ENCODE measurements at regions not wholly inside any gene's neighbourhood (a gene's known extent, or its start where the extent isn't known, plus 50 kb on each side); places are given as distances from the start of the nearest gene placed in this dataset.

DNA sequence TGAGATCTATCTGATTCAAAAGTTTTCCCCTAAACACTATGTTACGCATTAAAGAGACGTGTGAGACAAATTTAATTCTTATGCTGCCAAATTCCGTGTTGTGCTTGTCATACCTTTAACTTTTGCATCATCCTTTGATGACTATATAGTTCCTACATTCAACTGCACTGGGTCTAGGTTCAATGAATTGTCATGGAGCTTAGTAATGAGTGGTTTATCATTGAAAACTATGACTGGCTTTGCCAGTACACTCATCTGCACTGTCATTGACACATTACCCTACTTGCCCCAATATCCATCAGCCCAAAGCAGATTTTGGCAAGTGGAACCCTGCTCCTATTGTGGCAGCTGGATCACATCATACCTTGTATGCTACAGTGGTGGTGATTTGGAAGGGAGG lies 882.9 kb upstream of the SLIT2 start:
- no peak overlapping the region for H3K56ac ChIP-seq (ENCODE audit: insufficient read length, low read depth, low read length)
- TF ChIP-seq, protein P1, sequence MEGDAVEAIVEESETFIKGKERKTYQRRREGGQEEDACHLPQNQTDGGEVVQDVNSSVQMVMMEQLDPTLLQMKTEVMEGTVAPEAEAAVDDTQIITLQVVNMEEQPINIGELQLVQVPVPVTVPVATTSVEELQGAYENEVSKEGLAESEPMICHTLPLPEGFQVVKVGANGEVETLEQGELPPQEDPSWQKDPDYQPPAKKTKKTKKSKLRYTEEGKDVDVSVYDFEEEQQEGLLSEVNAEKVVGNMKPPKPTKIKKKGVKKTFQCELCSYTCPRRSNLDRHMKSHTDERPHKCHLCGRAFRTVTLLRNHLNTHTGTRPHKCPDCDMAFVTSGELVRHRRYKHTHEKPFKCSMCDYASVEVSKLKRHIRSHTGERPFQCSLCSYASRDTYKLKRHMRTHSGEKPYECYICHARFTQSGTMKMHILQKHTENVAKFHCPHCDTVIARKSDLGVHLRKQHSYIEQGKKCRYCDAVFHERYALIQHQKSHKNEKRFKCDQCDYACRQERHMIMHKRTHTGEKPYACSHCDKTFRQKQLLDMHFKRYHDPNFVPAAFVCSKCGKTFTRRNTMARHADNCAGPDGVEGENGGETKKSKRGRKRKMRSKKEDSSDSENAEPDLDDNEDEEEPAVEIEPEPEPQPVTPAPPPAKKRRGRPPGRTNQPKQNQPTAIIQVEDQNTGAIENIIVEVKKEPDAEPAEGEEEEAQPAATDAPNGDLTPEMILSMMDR (conservative IDR thresholded peaks at IDR 0.05): no peak
- Mint-ChIP-seq H3K27me3 (ENCODE audit: low read depth) (no peaks in the 10 kb centered on the region), H3K36me3 (ENCODE audit: insufficient read depth in 1 of 3, low read depth in 3 of 3) (no peaks in the 10 kb centered on the region), H3K4me1 (no peaks in the 10 kb centered on the region), H3K4me3 (no peak overlapping the region), H3K9me3 (no peaks in the 10 kb centered on the region), H3K27ac (no peak overlapping the region)
- H3K9ac ChIP-seq (ENCODE audit: extremely low read depth, insufficient read length, low read length): no peak overlapping the region
- H3K27ac ChIP-seq (ENCODE audit: insufficient read length, low read depth, low read length): no peak overlapping the region
- H3K9me3 ChIP-seq (ENCODE audit: control insufficient read depth, low read depth, low read length): no peaks in the 10 kb centered on the region
- H3K18ac ChIP-seq (ENCODE audit: insufficient read length, low read depth, low read length): no peak overlapping the region
- H3T11ph ChIP-seq (ENCODE audit: low read length): no peak overlapping the region
- no peak for DNase-seq
- H3K4me2 ChIP-seq (ENCODE audit: insufficient read depth, insufficient read length, low read length): no peak overlapping the region
- no peak overlapping the region for H2BK20ac ChIP-seq (ENCODE audit: low read depth, low read length, poor library complexity, severe bottlenecking)
- no peak overlapping the region for H2AFZ ChIP-seq (ENCODE audit: low read length)
- no peak overlapping the region for H3K14ac ChIP-seq (ENCODE audit: insufficient read depth, low read length)
- H4K20me1 ChIP-seq (ENCODE audit: control insufficient read depth, insufficient read depth, insufficient read length): no peaks in the 10 kb centered on the region
- no peaks in the 10 kb centered on the region for H3K4me1 ChIP-seq (ENCODE audit: insufficient read depth, low read length)
- H4K91ac ChIP-seq (ENCODE audit: insufficient read length, low read depth, low read length): no peak overlapping the region
- H3K4ac ChIP-seq (ENCODE audit: low read depth, low read length): no peak overlapping the region
- H2AK5ac ChIP-seq (ENCODE audit: insufficient read length, low read length): no peak overlapping the region
- no peak overlapping the region for H2BK5ac ChIP-seq (ENCODE audit: insufficient read length, low read length)
- H2BK12ac ChIP-seq (ENCODE audit: insufficient read length, low read depth, low read length): no peak overlapping the region
- H4K8ac ChIP-seq (replicated peaks; ENCODE audit: insufficient read length, low read depth, low read length): no peak overlapping the region
- no peaks in the 10 kb centered on the region for H3K79me2 ChIP-seq (ENCODE audit: insufficient read depth, low read length)
- no peak overlapping the region for H2BK120ac ChIP-seq (ENCODE audit: low read depth, low read length, poor library complexity, severe bottlenecking)
- no peaks in the 10 kb centered on the region for H3K23me2 ChIP-seq (ENCODE audit: insufficient read length, low read depth, low read length, poor library complexity, severe bottlenecking)
- H3K79me1 ChIP-seq (ENCODE audit: insufficient read depth, low read depth, low read length, poor library complexity, severe bottlenecking): no peaks in the 10 kb centered on the region
- H2BK15ac ChIP-seq (ENCODE audit: low read depth, low read length): no peak overlapping the region
- no CpG with 5 or more reads among the region's 3 CpGs for WGBS (ENCODE audit: extremely low coverage, insufficient read length, low lambda C conversion rate)
- no peak overlapping the region for H4K5ac ChIP-seq (ENCODE audit: insufficient read length, low read depth, low read length)
- H3K27me3 ChIP-seq (ENCODE audit: insufficient read depth, low read length): no peaks in the 10 kb centered on the region
- no peak overlapping the region for H3K23ac ChIP-seq (ENCODE audit: insufficient read length, low read depth, low read length)
